DND-41 (cell line): ENCODE measurements at regions not wholly inside any gene's neighbourhood (a gene's known extent, or its start where the extent isn't known, plus 50 kb on each side); places are given as distances from the start of the nearest gene placed in this dataset.

ENCODE experiments used
- ATAC-seq: fragments of 200-7000 bp; cut with Tn5 transposase; 3 replicates; pipeline ENCODE4 v1.9.1; 2021; ENCODE audit warnings: low read depth; ENCODE audit not compliant: insufficient read depth
- DNase-seq: peaks from one replicate; pipeline ENCODE4 v3.0.0-alpha.2; 2020
- H2AFZ ChIP-seq: 2 replicates; pipeline ENCODE4 v1.6.0; 2012; ENCODE audit warnings: low read depth, low read length
- H3K27ac ChIP-seq: 2 replicates; pipeline ENCODE4 v1.5.1; 2012; ENCODE audit warnings: low read length, inconsistent platforms
- H3K27me3 ChIP-seq: fragments of 200-600 bp; sonication (generic); 2 replicates; pipeline ENCODE4 v1.6.0; 2012; ENCODE audit warnings: low read length, mild to moderate bottlenecking, inconsistent platforms; ENCODE audit not compliant: insufficient read depth, poor library complexity
- H3K36me3 ChIP-seq: 2 replicates; pipeline ENCODE4 v1.5.1; 2012; ENCODE audit warnings: low read length, inconsistent platforms; ENCODE audit not compliant: insufficient read depth
- H3K4me1 ChIP-seq: 2 replicates; pipeline ENCODE4 v1.5.1; 2012; ENCODE audit warnings: mild to moderate bottlenecking, low read length; ENCODE audit not compliant: insufficient read depth
- H3K4me2 ChIP-seq: 2 replicates; pipeline ENCODE4 v1.6.0; 2012; ENCODE audit warnings: mild to moderate bottlenecking, moderate library complexity, low read length, inconsistent platforms; ENCODE audit not compliant: insufficient read depth
- H3K4me3 ChIP-seq, 2 experiments: fragments of 200-600 bp in 1 of 2; shearing (Covaris generic) in 1 of 2; 2 replicates each; pipeline ENCODE4 v1.5.1; 2012 to 2016; ENCODE audit warnings: inconsistent platforms in 2 of 2, low read length in 2 of 2, mild to moderate bottlenecking in 2 of 2, low read depth in 1 of 2, moderate library complexity in 1 of 2
- H3K79me2 ChIP-seq: 2 replicates; pipeline ENCODE4 v1.6.0; 2012; ENCODE audit warnings: low read length, inconsistent platforms; ENCODE audit not compliant: insufficient read depth
- H3K9ac ChIP-seq: 2 replicates; pipeline ENCODE4 v1.6.0; 2012; ENCODE audit warnings: low read depth, mild to moderate bottlenecking, inconsistent platforms, low read length, moderate library complexity
- H3K9me3 ChIP-seq: 2 replicates; pipeline ENCODE4 v1.5.1; 2012; ENCODE audit warnings: low read length, moderate library complexity, mild to moderate bottlenecking, inconsistent platforms; ENCODE audit not compliant: insufficient read depth, severe bottlenecking
- H4K20me1 ChIP-seq: 2 replicates; pipeline ENCODE4 v1.6.0; 2012; ENCODE audit warnings: low read length; ENCODE audit not compliant: insufficient read depth
- EZH2 ChIP-seq: IDR thresholded peaks from 3 replicates; pipeline ENCODE4 v1.6.1; 2012; ENCODE audit warnings: borderline replicate concordance, low read depth, mild to moderate bottlenecking, moderate library complexity, low read length, inconsistent platforms; ENCODE audit not compliant: severe bottlenecking
- TF ChIP-seq, protein P1 (sequence below): IDR thresholded peaks from 2 replicates; pipeline ENCODE4 v1.5.1; 2012; ENCODE audit warnings: borderline replicate concordance, low read length, moderate library complexity, mild to moderate bottlenecking; ENCODE audit not compliant: poor library complexity, severe bottlenecking; ENCODE audit errors: extremely low read depth

GRCh38 chr6:40880906-40881305 lies 158.1 kb downstream of the UNC5CL start:
- peaks cover 11% of the 10 kb centered on the region for H3K27me3 ChIP-seq
- H3K79me2 ChIP-seq, result no peaks in the 10 kb centered on the region
- H3K4me2 ChIP-seq, result no peak overlapping the region
- H2AFZ ChIP-seq, result no peak overlapping the region
- H3K27ac ChIP-seq, result no peak overlapping the region
- ATAC-seq, result no peak
- H3K4me3 ChIP-seq, result no peak overlapping the region
- no peak overlapping the region for H3K9ac ChIP-seq
- TF ChIP-seq, protein P1, sequence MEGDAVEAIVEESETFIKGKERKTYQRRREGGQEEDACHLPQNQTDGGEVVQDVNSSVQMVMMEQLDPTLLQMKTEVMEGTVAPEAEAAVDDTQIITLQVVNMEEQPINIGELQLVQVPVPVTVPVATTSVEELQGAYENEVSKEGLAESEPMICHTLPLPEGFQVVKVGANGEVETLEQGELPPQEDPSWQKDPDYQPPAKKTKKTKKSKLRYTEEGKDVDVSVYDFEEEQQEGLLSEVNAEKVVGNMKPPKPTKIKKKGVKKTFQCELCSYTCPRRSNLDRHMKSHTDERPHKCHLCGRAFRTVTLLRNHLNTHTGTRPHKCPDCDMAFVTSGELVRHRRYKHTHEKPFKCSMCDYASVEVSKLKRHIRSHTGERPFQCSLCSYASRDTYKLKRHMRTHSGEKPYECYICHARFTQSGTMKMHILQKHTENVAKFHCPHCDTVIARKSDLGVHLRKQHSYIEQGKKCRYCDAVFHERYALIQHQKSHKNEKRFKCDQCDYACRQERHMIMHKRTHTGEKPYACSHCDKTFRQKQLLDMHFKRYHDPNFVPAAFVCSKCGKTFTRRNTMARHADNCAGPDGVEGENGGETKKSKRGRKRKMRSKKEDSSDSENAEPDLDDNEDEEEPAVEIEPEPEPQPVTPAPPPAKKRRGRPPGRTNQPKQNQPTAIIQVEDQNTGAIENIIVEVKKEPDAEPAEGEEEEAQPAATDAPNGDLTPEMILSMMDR, result no peak
- no peak for TF ChIP-seq EZH2
- H3K9me3 ChIP-seq, result peaks cover 3% of the 10 kb centered on the region
- H4K20me1 ChIP-seq, result no peaks in the 10 kb centered on the region
- no peaks in the 10 kb centered on the region for H3K4me1 ChIP-seq
- no peaks in the 10 kb centered on the region for H3K36me3 ChIP-seq
- no peak for DNase-seq

DNA sequence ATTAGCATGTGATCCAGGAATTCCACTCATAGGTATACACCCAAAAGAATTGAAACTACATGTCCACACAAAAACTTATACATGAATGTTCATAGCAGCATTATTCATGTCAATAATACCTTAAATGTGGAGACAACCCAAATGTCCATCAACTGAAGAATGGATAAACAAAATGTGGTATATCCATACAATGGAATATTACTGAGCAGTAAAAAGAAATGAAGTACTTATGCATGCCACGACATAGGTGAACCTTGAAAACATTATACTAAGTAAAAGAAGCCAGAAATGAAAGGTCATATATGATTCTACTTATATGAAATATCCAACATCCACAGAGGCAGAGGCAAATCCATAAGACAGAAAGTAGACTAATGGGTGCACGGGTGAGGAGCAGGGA lies 159.9 kb downstream of the UNC5CL start:
- H4K20me1 ChIP-seq, result no peaks in the 10 kb centered on the region

DNA sequence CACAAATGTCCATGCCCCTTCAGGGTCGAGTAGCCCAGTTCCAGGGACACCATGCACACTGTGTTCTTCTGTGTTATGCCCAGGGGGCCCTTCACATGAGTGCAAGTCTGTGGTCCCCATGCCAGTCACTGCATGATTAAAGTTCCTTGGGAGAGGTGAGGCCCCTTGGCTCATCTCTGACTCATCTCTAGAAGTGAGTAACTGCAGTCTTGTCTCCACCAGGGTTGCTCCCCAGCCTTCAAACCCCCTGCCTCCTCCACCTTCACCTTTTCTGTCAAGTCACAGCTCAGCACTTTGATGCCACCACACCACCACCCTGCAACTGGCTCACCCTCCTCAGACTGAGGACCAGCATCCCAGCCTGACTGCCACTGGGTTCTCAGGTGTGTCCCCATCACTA lies 161.7 kb downstream of the UNC5CL start:
- Histone ChIP-seq H3K9ac (no peak overlapping the region), H3K9me3 (peaks cover 3% of the 10 kb centered on the region), H3K36me3 (no peaks in the 10 kb centered on the region), H3K4me2 (no peak overlapping the region), H3K79me2 (no peaks in the 10 kb centered on the region), H3K27me3 (peaks cover 7% of the 10 kb centered on the region), H2AFZ (no peak overlapping the region), H4K20me1 (no peaks in the 10 kb centered on the region), H3K27ac (no peak overlapping the region), H3K4me1 (no peaks in the 10 kb centered on the region), H3K4me3 (no peak overlapping the region)
- TF ChIP-seq, protein P1, result no peak
- TF ChIP-seq EZH2, result no peak
- DNase-seq (no peak), ATAC-seq (no peak)

More for the DNA sequence above, 159.9 kb downstream of the UNC5CL start:
- TF ChIP-seq, protein P1, result no peak
- no peak for TF ChIP-seq EZH2
- H3K9me3 ChIP-seq, result peaks cover 3% of the 10 kb centered on the region
- no peaks in the 10 kb centered on the region for H3K4me1 ChIP-seq
- H3K36me3 ChIP-seq, result no peaks in the 10 kb centered on the region
- H3K4me2 ChIP-seq, result no peak overlapping the region
- H3K79me2 ChIP-seq, result no peaks in the 10 kb centered on the region
- no peak for ATAC-seq
- H3K9ac ChIP-seq, result no peak overlapping the region
- peaks cover 4% of the 10 kb centered on the region for H3K27me3 ChIP-seq
- no peak overlapping the region for H2AFZ ChIP-seq
- no peak overlapping the region for H3K4me3 ChIP-seq
- no peak for DNase-seq
- no peak overlapping the region for H3K27ac ChIP-seq

- H3K27me3 ChIP-seq, result peaks cover 3% of the 10 kb centered on the region
- no peaks in the 10 kb centered on the region for H3K4me1 ChIP-seq
- no peak overlapping the region for H2AFZ ChIP-seq
- peaks cover 3% of the 10 kb centered on the region for H3K9me3 ChIP-seq
- H3K79me2 ChIP-seq, result no peaks in the 10 kb centered on the region
- TF ChIP-seq, protein P1, result no peak
- no peak for TF ChIP-seq EZH2
- H3K4me2 ChIP-seq, result no peak overlapping the region
- no peak overlapping the region for H3K27ac ChIP-seq
- no peak for ATAC-seq
- H3K9ac ChIP-seq, result no peak overlapping the region
- no peak overlapping the region for H3K4me3 ChIP-seq
- DNase-seq, result no peak
- no peaks in the 10 kb centered on the region for H3K36me3 ChIP-seq
- no peaks in the 10 kb centered on the region for H4K20me1 ChIP-seq
These were observed 162.7 kb downstream of the UNC5CL start for GRCh38 chr6:40876336-40876735.
